ENCODE measurements at regions not wholly inside any gene's neighbourhood (a gene's known extent, or its start where the extent isn't known, plus 50 kb on each side); places are given as distances from the start of the nearest gene placed in this dataset.

DNA sequence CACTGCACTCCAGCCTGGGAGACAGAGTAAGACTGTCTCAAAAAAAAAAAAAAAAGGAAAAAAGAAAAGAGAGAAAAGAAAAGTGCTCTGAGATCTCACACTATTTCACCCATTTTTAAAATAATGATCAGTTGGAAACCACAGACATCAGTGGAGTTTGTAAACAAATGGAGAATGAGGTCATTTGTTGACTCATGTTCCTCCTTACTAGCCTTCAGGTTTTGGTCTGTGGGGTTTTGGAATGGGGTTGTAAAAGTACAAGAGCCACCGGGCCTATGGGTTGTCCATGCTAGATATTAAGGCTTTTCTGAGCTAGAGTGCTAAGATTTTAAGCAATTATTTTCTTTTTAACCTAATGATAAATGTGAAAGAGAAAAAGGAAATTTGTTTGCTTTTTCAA lies 104.4 kb upstream of the PRL start:
- Histone ChIP-seq H3K27me3 (ENCODE audit: control insufficient read depth, insufficient read depth, low read length, poor library complexity, severe bottlenecking) (no peaks in the 10 kb centered on the region), H3K4me3 (ENCODE audit: low read length) (no peak overlapping the region), H3K4me1 (ENCODE audit: control insufficient read depth, insufficient read depth, low read length) (peaks cover 3% of the 10 kb centered on the region), H3K27ac (ENCODE audit: low read depth, low read length) (no peak overlapping the region), H3K9me3 (ENCODE audit: control insufficient read depth, low read length) (no peaks in the 10 kb centered on the region), H3K36me3 (ENCODE audit: control insufficient read depth, insufficient read depth, low read length) (no peaks in the 10 kb centered on the region), H3K9ac (ENCODE audit: extremely low read depth, low read length, poor library complexity, severe bottlenecking) (no peak overlapping the region)
- DNase-seq = no peak
- Mint-ChIP-seq H3K27me3 (ENCODE audit: insufficient read depth) (no peaks in the 10 kb centered on the region), H3K4me1 (peaks cover 19% of the 10 kb centered on the region), H3K9me3 (peaks cover 3% of the 10 kb centered on the region), H3K4me3 (no peak overlapping the region), H3K27ac (no peak overlapping the region), H3K36me3 (ENCODE audit: low read depth) (no peaks in the 10 kb centered on the region)
- TF ChIP-seq CTCF (conservative IDR thresholded peaks at IDR 0.05) = no peak
- 94 to 100% methylated on average over 1 of the region's 1 CpG for whole genome bisulfite sequencing, 2 experiments (ENCODE audit: insufficient coverage in 1 of 2, insufficient read length in 1 of 2)

DNA sequence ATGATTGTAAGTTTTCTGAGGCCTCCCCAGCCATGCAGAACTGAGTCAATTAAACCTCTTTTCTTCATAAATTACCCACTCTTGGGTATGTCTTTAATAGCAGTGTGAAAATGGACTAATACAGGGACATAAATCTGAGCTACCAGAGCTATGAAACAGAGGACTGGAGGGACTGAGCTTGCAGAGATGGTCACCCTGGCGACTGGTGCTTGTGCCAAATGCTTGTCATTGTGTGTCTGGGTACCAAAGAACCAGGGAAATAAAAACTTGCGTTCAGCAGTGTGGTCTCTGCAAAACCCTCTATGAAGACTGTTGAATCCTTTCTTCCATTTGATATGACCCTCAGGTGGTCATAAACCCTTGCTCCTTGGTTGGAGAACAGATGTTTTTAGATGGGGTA lies 105.1 kb upstream of the PRL start:
- Mint-ChIP-seq H3K4me1 (peaks cover 19% of the 10 kb centered on the region), H3K36me3 (ENCODE audit: low read depth) (no peaks in the 10 kb centered on the region), H3K27me3 (ENCODE audit: insufficient read depth) (no peaks in the 10 kb centered on the region), H3K27ac (no peak overlapping the region), H3K9me3 (peaks cover 3% of the 10 kb centered on the region), H3K4me3 (no peak overlapping the region)
- Histone ChIP-seq H3K27ac (ENCODE audit: low read depth, low read length) (no peak overlapping the region), H3K9me3 (ENCODE audit: control insufficient read depth, low read length) (no peaks in the 10 kb centered on the region), H3K4me3 (ENCODE audit: low read length) (no peak overlapping the region), H3K9ac (ENCODE audit: extremely low read depth, low read length, poor library complexity, severe bottlenecking) (no peak overlapping the region), H3K36me3 (ENCODE audit: control insufficient read depth, insufficient read depth, low read length) (no peaks in the 10 kb centered on the region), H3K4me1 (ENCODE audit: control insufficient read depth, insufficient read depth, low read length) (peaks cover 3% of the 10 kb centered on the region), H3K27me3 (ENCODE audit: control insufficient read depth, insufficient read depth, low read length, poor library complexity, severe bottlenecking) (no peaks in the 10 kb centered on the region)
- 100% methylated on average over 2 of the region's 2 CpGs for WGBS, 2 experiments (ENCODE audit: insufficient coverage in 1 of 2, insufficient read length in 1 of 2)
- no peak for TF ChIP-seq CTCF (conservative IDR thresholded peaks at IDR 0.05)
- DNase-seq = no peak

GRCh38 chr6:22409486-22409885 lies 112.7 kb upstream of the PRL start:
- Histone ChIP-seq H3K27ac (ENCODE audit: low read depth, low read length) (no peak overlapping the region), H3K9me3 (ENCODE audit: control insufficient read depth, low read length) (no peaks in the 10 kb centered on the region), H3K36me3 (ENCODE audit: control insufficient read depth, insufficient read depth, low read length) (no peaks in the 10 kb centered on the region), H3K9ac (ENCODE audit: extremely low read depth, low read length, poor library complexity, severe bottlenecking) (no peak overlapping the region), H3K4me1 (ENCODE audit: control insufficient read depth, insufficient read depth, low read length) (no peaks in the 10 kb centered on the region), H3K4me3 (ENCODE audit: low read length) (no peak overlapping the region), H3K27me3 (ENCODE audit: control insufficient read depth, insufficient read depth, low read length, poor library complexity, severe bottlenecking) (no peaks in the 10 kb centered on the region)
- no peak for DNase-seq
- no peak for TF ChIP-seq CTCF (conservative IDR thresholded peaks at IDR 0.05)
- 100% methylated on average over 1 of the region's 1 CpG; no CpG with 5 or more reads in 1 of the 2 experiments for WGBS, 2 experiments (ENCODE audit: insufficient coverage in 1 of 2, insufficient read length in 1 of 2)
- Mint-ChIP-seq H3K9me3 (no peaks in the 10 kb centered on the region), H3K4me1 (peaks cover 20% of the 10 kb centered on the region), H3K27ac (no peak overlapping the region), H3K27me3 (ENCODE audit: insufficient read depth) (no peaks in the 10 kb centered on the region), H3K4me3 (no peak overlapping the region), H3K36me3 (ENCODE audit: low read depth) (no peaks in the 10 kb centered on the region)
